Sigmoid colon (tissue), 4 donors: ENCODE measurements at regions not wholly inside any gene's neighbourhood (a gene's known extent, or its start where the extent isn't known, plus 50 kb on each side); places are given as distances from the start of the nearest gene placed in this dataset.

Source experiments
- CTCF ChIP-seq, 4 experiments: fragments of 450-650 bp in 3 of 4; fragments of 200-600 bp in 1 of 4; IDR thresholded peaks; one replicate each; pipeline ENCODE4 v1.5.1; 2016 to 2019; ENCODE audit warnings: antibody characterized with exemption in 4 of 4, mild to moderate bottlenecking in 3 of 4, moderate library complexity in 2 of 4
- EP300 ChIP-seq, 4 donors: sonication (generic); formaldehyde crosslinking; IDR thresholded peaks; one replicate each; pipeline ENCODE4 v1.6.1; 2017; ENCODE audit warnings: antibody characterized with exemption in 4 of 4
- POLR2A ChIP-seq, 2 donors: fragments of 450-650 bp; IDR thresholded peaks; one replicate each; pipeline ENCODE4 v1.6.1; 2016; ENCODE audit warnings: antibody characterized with exemption in 2 of 2, mild to moderate bottlenecking in 2 of 2, moderate library complexity in 2 of 2
- POLR2AphosphoS5 ChIP-seq, 4 donors: sonication (generic); formaldehyde crosslinking; IDR thresholded peaks; one replicate each; pipeline ENCODE4 v1.6.1; 2017; ENCODE audit warnings: antibody characterized with exemption in 4 of 4

GRCh38 chr3:111311126-111311525 is 230.9 kb upstream of the CD96 start:
- TF ChIP-seq CTCF (IDR thresholded peaks at IDR 0.05) (no peak), POLR2A (IDR thresholded peaks at IDR 0.05) (no peak), EP300 (IDR thresholded peaks at IDR 0.05) (no peak), POLR2AphosphoS5 (IDR thresholded peaks at IDR 0.05) (no peak)
